A673 (cell line): ENCODE measurements at regions not wholly inside any gene's neighbourhood (a gene's known extent, or its start where the extent isn't known, plus 50 kb on each side); places are given as distances from the start of the nearest gene placed in this dataset.

ENCODE experiments used
- BruUV-seq: library from RNA; stranded (reverse); fragments of 400-500 nt; replicated peaks from 2 replicates; lab custom pipeline; 2021; lab: Mats Ljungman, UMichigan
- CTCF ChIA-PET: fragments of 300-600 bp; sonication (Branson Sonifier 250); formaldehyde crosslinking; loops from one replicate; lab custom pipeline; 2022; ENCODE audit warnings: antibody characterized with exemption; lab: Charles Lee
- POLR2A ChIA-PET: fragments of 300-600 bp; sonication (Branson Sonifier 250); formaldehyde crosslinking; loops from one replicate; lab custom pipeline; 2022; ENCODE audit warnings: antibody characterized with exemption; ENCODE audit not compliant: low non-redundant PET; lab: Charles Lee
- DNase-seq: peaks from one replicate; pipeline ENCODE4 v3.0.0-alpha.2; 2015; ENCODE audit warnings: low spot score
- H3K27ac ChIP-seq: fragments of 200-600 bp; sonication (generic); 2 replicates; pipeline ENCODE4 v1.5.1; 2016; ENCODE audit warnings: mixed run types, low read depth, mild to moderate bottlenecking, mixed read lengths, antibody characterized with exemption, low read length; ENCODE audit not compliant: poor library complexity, severe bottlenecking
- H3K27me3 ChIP-seq: fragments of 200-600 bp; sonication (generic); replicated peaks from 2 replicates; pipeline ENCODE4 v1.6.1; 2017; ENCODE audit warnings: mixed run types, low read depth, mild to moderate bottlenecking, mixed read lengths, antibody characterized with exemption, low read length; ENCODE audit not compliant: insufficient read depth, poor library complexity
- H3K36me3 ChIP-seq: fragments of 200-600 bp; sonication (generic); 2 replicates; pipeline ENCODE4 v1.6.1; 2016; ENCODE audit warnings: mixed run types, mild to moderate bottlenecking, mixed read lengths, antibody characterized with exemption, low read length; ENCODE audit not compliant: insufficient read depth, poor library complexity, severe bottlenecking
- H3K4me1 ChIP-seq: fragments of 200-600 bp; sonication (generic); 2 replicates; pipeline ENCODE4 v1.6.1; 2017; ENCODE audit warnings: mixed run types, mild to moderate bottlenecking, mixed read lengths, antibody characterized with exemption, low read length; ENCODE audit not compliant: insufficient read depth, poor library complexity, severe bottlenecking
- H3K4me3 ChIP-seq: fragments of 200-600 bp; sonication (generic); 2 replicates; pipeline ENCODE4 v1.5.1; 2016; ENCODE audit warnings: low read depth, mixed run types, mild to moderate bottlenecking, mixed read lengths, low read length; ENCODE audit not compliant: poor library complexity, severe bottlenecking
- H3K9me3 ChIP-seq: fragments of 200-600 bp; sonication (generic); 2 replicates; pipeline ENCODE4 v1.6.1; 2016; ENCODE audit warnings: mixed run types, low read depth, mild to moderate bottlenecking, mixed read lengths, antibody characterized with exemption, low read length; ENCODE audit not compliant: poor library complexity, severe bottlenecking
- EZH2 ChIP-seq: fragments of 200-600 bp; sonication (generic); IDR thresholded peaks from 2 replicates; pipeline ENCODE4 v1.6.1; 2017; ENCODE audit warnings: borderline replicate concordance, low read depth, mild to moderate bottlenecking, mixed read lengths, antibody characterized with exemption, low read length; ENCODE audit not compliant: poor library complexity, severe bottlenecking
- intact Hi-C: fragments of 100-400 bp; cut with micrococcal nuclease; formaldehyde crosslinking; loops from one replicate; pipeline ENCODE4 v1.10.0; 2022; ENCODE audit not compliant: unreplicated experiment
- TF ChIP-seq, protein P1 (sequence below): fragments of 300-800, 200-600 bp; sonication (generic); conservative IDR thresholded peaks from 2 replicates; pipeline ENCODE4 v1.5.1; 2017; ENCODE audit warnings: low read depth, mild to moderate bottlenecking, antibody characterized with exemption, low read length, moderate library complexity, mixed read lengths

GRCh38 chr1:209307846-209308245 is 275.7 kb upstream of the CAMK1G start:
- ChIA-PET CTCF (no interaction called here), POLR2A (no interaction called here)
- no peak overlapping the region for H3K27ac ChIP-seq
- BruUV-seq, result no TSS peak
- no peak for DNase-seq
- no peak overlapping the region for H3K4me3 ChIP-seq
- no peak for TF ChIP-seq EZH2
- TF ChIP-seq, protein P1, sequence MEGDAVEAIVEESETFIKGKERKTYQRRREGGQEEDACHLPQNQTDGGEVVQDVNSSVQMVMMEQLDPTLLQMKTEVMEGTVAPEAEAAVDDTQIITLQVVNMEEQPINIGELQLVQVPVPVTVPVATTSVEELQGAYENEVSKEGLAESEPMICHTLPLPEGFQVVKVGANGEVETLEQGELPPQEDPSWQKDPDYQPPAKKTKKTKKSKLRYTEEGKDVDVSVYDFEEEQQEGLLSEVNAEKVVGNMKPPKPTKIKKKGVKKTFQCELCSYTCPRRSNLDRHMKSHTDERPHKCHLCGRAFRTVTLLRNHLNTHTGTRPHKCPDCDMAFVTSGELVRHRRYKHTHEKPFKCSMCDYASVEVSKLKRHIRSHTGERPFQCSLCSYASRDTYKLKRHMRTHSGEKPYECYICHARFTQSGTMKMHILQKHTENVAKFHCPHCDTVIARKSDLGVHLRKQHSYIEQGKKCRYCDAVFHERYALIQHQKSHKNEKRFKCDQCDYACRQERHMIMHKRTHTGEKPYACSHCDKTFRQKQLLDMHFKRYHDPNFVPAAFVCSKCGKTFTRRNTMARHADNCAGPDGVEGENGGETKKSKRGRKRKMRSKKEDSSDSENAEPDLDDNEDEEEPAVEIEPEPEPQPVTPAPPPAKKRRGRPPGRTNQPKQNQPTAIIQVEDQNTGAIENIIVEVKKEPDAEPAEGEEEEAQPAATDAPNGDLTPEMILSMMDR, result no peak
- intact Hi-C loops, result no loop called here
- no peaks in the 10 kb centered on the region for H3K9me3 ChIP-seq
- H3K27me3 ChIP-seq, result peaks cover 62% of the 10 kb centered on the region
- H3K4me1 ChIP-seq, result no peaks in the 10 kb centered on the region
- H3K36me3 ChIP-seq, result no peaks in the 10 kb centered on the region

DNA sequence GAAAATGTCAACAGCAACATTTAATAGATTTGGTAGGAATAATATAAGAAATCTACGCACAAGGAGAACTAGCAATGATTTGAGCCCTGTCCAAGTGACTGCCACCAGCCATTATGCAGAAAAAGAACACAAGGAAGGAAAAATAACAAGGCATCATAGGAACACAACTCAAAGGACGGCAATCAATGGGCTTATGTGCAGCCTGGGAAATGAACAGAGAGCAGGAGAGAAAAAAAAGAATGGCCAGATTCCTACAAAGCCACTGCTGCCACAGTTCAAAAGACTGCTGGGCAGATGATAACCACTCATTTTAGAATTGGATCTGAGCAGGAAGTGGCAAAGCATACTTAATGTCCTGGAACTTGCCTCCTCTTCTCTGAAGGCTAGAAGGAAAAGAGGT is 274.3 kb upstream of the CAMK1G start:
- Histone ChIP-seq H3K4me3 (no peak overlapping the region), H3K4me1 (no peaks in the 10 kb centered on the region), H3K9me3 (no peaks in the 10 kb centered on the region), H3K27ac (no peak overlapping the region), H3K36me3 (no peaks in the 10 kb centered on the region), H3K27me3 (peaks cover 49% of the 10 kb centered on the region)
- intact Hi-C loops, result no loop called here
- TF ChIP-seq, protein P1, result no peak
- TF ChIP-seq EZH2, result no peak
- ChIA-PET CTCF (no interaction called here), POLR2A (no interaction called here)
- no peak for DNase-seq
- no TSS peak for BruUV-seq

- H3K27ac ChIP-seq, result no peak overlapping the region
- H3K4me1 ChIP-seq, result no peaks in the 10 kb centered on the region
- DNase-seq, result no peak
- no TSS peak for BruUV-seq
- H3K36me3 ChIP-seq, result no peaks in the 10 kb centered on the region
- ChIA-PET POLR2A (no interaction called here), CTCF (no interaction called here)
- TF ChIP-seq, protein P1, result no peak
- TF ChIP-seq EZH2, result no peak
- intact Hi-C loops, result no loop called here
- no peak overlapping the region for H3K4me3 ChIP-seq
- no peaks in the 10 kb centered on the region for H3K9me3 ChIP-seq
- peaks cover 36% of the 10 kb centered on the region for H3K27me3 ChIP-seq
Measured at GRCh38 chr1:209311770-209312169, 271.7 kb upstream of the CAMK1G start.
